SK-N-SH treated with all-trans-retinoic acid at 6 μM for 48 hours (cell line): ENCODE measurements at regions not wholly inside any gene's neighbourhood (a gene's known extent, or its start where the extent isn't known, plus 50 kb on each side); places are given as distances from the start of the nearest gene placed in this dataset.

ENCODE experiments used
- ATAC-seq: fragments of 200-7000 bp; cut with Tn5 transposase; 3 replicates; pipeline ENCODE4 v1.9.1; 2020; ENCODE audit warnings: mild to moderate bottlenecking, moderate library complexity
- BACH2 ChIP-seq: fragments of 250-450 bp; sonication (Bioruptor Pico); IDR thresholded peaks from 2 replicates; pipeline ENCODE4 v1.9.0; 2021; ENCODE audit warnings: mild to moderate bottlenecking, borderline replicate concordance
- CREB5 ChIP-seq: fragments of 250-450 bp; sonication (Bioruptor Pico); IDR thresholded peaks from 2 replicates; pipeline ENCODE4 v1.5.1; 2020; ENCODE audit warnings: low read depth, mild to moderate bottlenecking, moderate library complexity
- CSDC2 ChIP-seq: fragments of 250-450 bp; sonication (Bioruptor Pico); IDR thresholded peaks from 2 replicates; pipeline ENCODE4 v1.5.0; 2020; ENCODE audit warnings: mild to moderate bottlenecking, moderate library complexity
- CSRNP3 ChIP-seq: fragments of 250-450 bp; sonication (Bioruptor Pico); IDR thresholded peaks from 2 replicates; pipeline ENCODE4 v1.5.1; 2021; ENCODE audit warnings: mild to moderate bottlenecking, moderate library complexity
- ESRRG ChIP-seq: fragments of 250-450 bp; sonication (Bioruptor Pico); IDR thresholded peaks from 2 replicates; pipeline ENCODE4 v1.6.1; 2021; ENCODE audit warnings: mild to moderate bottlenecking
- GLIS3 ChIP-seq: fragments of 250-450 bp; sonication (Bioruptor Pico); IDR thresholded peaks from 2 replicates; pipeline ENCODE4 v1.5.0; 2020; ENCODE audit warnings: mild to moderate bottlenecking, moderate library complexity
- ISL1 ChIP-seq: fragments of 250-450 bp; sonication (Bioruptor Pico); IDR thresholded peaks from 2 replicates; pipeline ENCODE4 v2.1.2; 2022; ENCODE audit warnings: mild to moderate bottlenecking, moderate library complexity
- OSR1 ChIP-seq: fragments of 250-450 bp; sonication (Bioruptor Pico); IDR thresholded peaks from 2 replicates; pipeline ENCODE4 v1.8.0; 2022; ENCODE audit warnings: moderate library complexity, mild to moderate bottlenecking, inconsistent platforms
- POU6F1 ChIP-seq: fragments of 250-450 bp; sonication (Bioruptor Pico); IDR thresholded peaks from 2 replicates; pipeline ENCODE4 v1.8.0; 2021; ENCODE audit warnings: low read depth, mild to moderate bottlenecking, moderate library complexity, borderline replicate concordance
- PPARA ChIP-seq: fragments of 250-450 bp; sonication (Bioruptor Pico); IDR thresholded peaks from 2 replicates; pipeline ENCODE4 v1.5.0; 2020; ENCODE audit warnings: mild to moderate bottlenecking, borderline replicate concordance
- RARB ChIP-seq: fragments of 250-450 bp; sonication (Bioruptor Pico); IDR thresholded peaks from 2 replicates; pipeline ENCODE4 v1.8.0; 2021; ENCODE audit warnings: mild to moderate bottlenecking, moderate library complexity
- SNAI2 ChIP-seq: fragments of 250-450 bp; sonication (Bioruptor Pico); IDR thresholded peaks from 2 replicates; pipeline ENCODE4 v1.5.0; 2020; ENCODE audit warnings: mild to moderate bottlenecking, moderate library complexity
- TCF4 ChIP-seq: fragments of 250-450 bp; sonication (Bioruptor Pico); IDR thresholded peaks from 2 replicates; pipeline ENCODE4 v1.8.0; 2021; ENCODE audit warnings: mild to moderate bottlenecking, moderate library complexity, borderline replicate concordance
- TOX ChIP-seq: fragments of 250-450 bp; sonication (Bioruptor Pico); IDR thresholded peaks from 2 replicates; pipeline ENCODE4 v1.8.0; 2021; ENCODE audit warnings: mild to moderate bottlenecking, moderate library complexity, borderline replicate concordance
- ZFP3 ChIP-seq: fragments of 250-450 bp; sonication (Bioruptor Pico); IDR thresholded peaks from 2 replicates; pipeline ENCODE4 v1.5.0; 2020; ENCODE audit warnings: mild to moderate bottlenecking, moderate library complexity
- ZFP30 ChIP-seq: fragments of 450-650 bp; formaldehyde crosslinking; IDR thresholded peaks from 2 replicates; pipeline ENCODE4 v1.5.0; 2022; ENCODE audit warnings: mild to moderate bottlenecking, moderate library complexity
- ZNF565 ChIP-seq: fragments of 450-650 bp; formaldehyde crosslinking; conservative IDR thresholded peaks from 2 replicates; pipeline ENCODE4 v1.5.0; 2020; ENCODE audit warnings: low read depth, mild to moderate bottlenecking, moderate library complexity
- ZNF70 ChIP-seq: fragments of 450-650 bp; formaldehyde crosslinking; IDR thresholded peaks from 2 replicates; pipeline ENCODE4 v1.5.0; 2020; ENCODE audit warnings: mild to moderate bottlenecking, moderate library complexity
- ZNF8 ChIP-seq: fragments of 450-650 bp; formaldehyde crosslinking; IDR thresholded peaks from 2 replicates; pipeline ENCODE4 v1.5.0; 2020; ENCODE audit warnings: mild to moderate bottlenecking, moderate library complexity

- TF ChIP-seq CSRNP3 (CRISPR knock-in tag): no peak
- no peak for TF ChIP-seq TOX (CRISPR knock-in tag)
- TF ChIP-seq CSDC2 (CRISPR knock-in tag): no peak
- TF ChIP-seq ZNF70 (CRISPR knock-in tag): no peak
- no peak for TF ChIP-seq ZNF565 (CRISPR knock-in tag)
- no peak for TF ChIP-seq ZFP30 (CRISPR knock-in tag)
- TF ChIP-seq BACH2 (CRISPR knock-in tag): no peak
- TF ChIP-seq OSR1 (CRISPR knock-in tag): no peak
- no peak for TF ChIP-seq TCF4 (CRISPR knock-in tag)
- TF ChIP-seq ZNF8 (CRISPR knock-in tag): no peak
- no peak for TF ChIP-seq PPARA
- TF ChIP-seq POU6F1 (CRISPR knock-in tag): no peak
- ATAC-seq: no peak
These were observed 57.2 kb upstream of the GATA6 start for GRCh38 chr18:22112215-22112614.

GRCh38 chr18:22113144-22113844 lies 56.1 kb upstream of the GATA6 start:
- TF ChIP-seq RARB (CRISPR knock-in tag) (no peak), SNAI2 (CRISPR knock-in tag) (no peak), CSDC2 (CRISPR knock-in tag) (no peak), CREB5 (CRISPR knock-in tag) (no peak), BACH2 (CRISPR knock-in tag) (no peak), PPARA (no peak), ZNF565 (CRISPR knock-in tag) (no peak), ESRRG (CRISPR knock-in tag) (no peak), ISL1 (no peak), CSRNP3 (CRISPR knock-in tag) (no peak), GLIS3 (CRISPR knock-in tag) (no peak)
- TF ChIP-seq, all 23 proteins: peak for 0
- ATAC-seq: no peak

- TF ChIP-seq BACH2 (CRISPR knock-in tag) (no peak), TCF4 (CRISPR knock-in tag) (no peak), POU6F1 (CRISPR knock-in tag) (no peak), CSDC2 (CRISPR knock-in tag) (no peak), ZNF8 (CRISPR knock-in tag) (no peak), ZFP3 (no peak), ZNF565 (CRISPR knock-in tag) (no peak), ZNF70 (CRISPR knock-in tag) (no peak)
- no peak for ATAC-seq
These were observed 54.7 kb upstream of the GATA6 start for GRCh38 chr18:22114526-22115321.
